ENCODE measurements at regions not wholly inside any gene's neighbourhood (a gene's known extent, or its start where the extent isn't known, plus 50 kb on each side); places are given as distances from the start of the nearest gene placed in this dataset.
A peak's percentile ranks its signal among the peaks of the same experiment; 100 is the strongest.

- no peak for DNase-seq
These were observed 529.1 kb downstream of the TCERG1L start for GRCh38 chr10:130782467-130782866.

GRCh38 chr10:130784326-130784725 is 527.2 kb downstream of the TCERG1L start:
- no peak for DNase-seq

GRCh38 chr10:130786365-130786966 is 525.1 kb downstream of the TCERG1L start:
- DNase-seq: no peak

- DNase-seq: peak in 2 of 58 donors; percentile 4 to 5
These were observed 524.3 kb downstream of the TCERG1L start for GRCh38 chr10:130787243-130787642.

- no peak for DNase-seq
These were observed 523.7 kb downstream of the TCERG1L start for GRCh38 chr10:130787821-130788220.

- DNase-seq: no peak
These were observed 521.2 kb downstream of the TCERG1L start for GRCh38 chr10:130790339-130790738.

- DNase-seq: no peak
These were observed 519.2 kb downstream of the TCERG1L start for GRCh38 chr10:130792096-130792845.

GRCh38 chr10:130795819-130796218 is 515.7 kb downstream of the TCERG1L start:
- peak in 1 of 58 donors; percentile 16 for DNase-seq

- DNase-seq: no peak
These were observed 512.0 kb downstream of the TCERG1L start for GRCh38 chr10:130799532-130799931.

- no peak for DNase-seq
These were observed 511.2 kb downstream of the TCERG1L start for GRCh38 chr10:130800281-130800680.

- DNase-seq: no peak
These were observed 510.2 kb downstream of the TCERG1L start for GRCh38 chr10:130801276-130801675.

GRCh38 chr10:130801784-130802183 is 509.7 kb downstream of the TCERG1L start:
- no peak for DNase-seq

GRCh38 chr10:130802301-130802700 is 509.2 kb downstream of the TCERG1L start:
- DNase-seq: no peak

- no peak for DNase-seq
These were observed 507.2 kb downstream of the TCERG1L start for GRCh38 chr10:130804281-130804680.

GRCh38 chr10:130804778-130805634 is 506.5 kb downstream of the TCERG1L start:
- DNase-seq: no peak

GRCh38 chr10:130805635-130806030 is 505.9 kb downstream of the TCERG1L start:
- no peak for DNase-seq

- DNase-seq: no peak
These were observed 505.1 kb downstream of the TCERG1L start for GRCh38 chr10:130806426-130806825.

GRCh38 chr10:130807096-130807495 is 504.4 kb downstream of the TCERG1L start:
- no peak for DNase-seq

GRCh38 chr10:130807721-130808120 is 503.8 kb downstream of the TCERG1L start:
- DNase-seq: no peak

GRCh38 chr10:130808243-130808642 is 503.3 kb downstream of the TCERG1L start:
- no peak for DNase-seq

- DNase-seq: no peak
These were observed 502.8 kb downstream of the TCERG1L start for GRCh38 chr10:130808686-130809085.

GRCh38 chr10:130809181-130809580 is 502.3 kb downstream of the TCERG1L start:
- no peak for DNase-seq
